ENCODE measurements at regions not wholly inside any gene's neighbourhood (a gene's known extent, or its start where the extent isn't known, plus 50 kb on each side); places are given as distances from the start of the nearest gene placed in this dataset.
A peak's percentile ranks its signal among the peaks of the same experiment; 100 is the strongest.

- H3K4me3 ChIP-seq (ENCODE audit: low read depth, low read length) = no peak overlapping the region
- H3K27ac ChIP-seq (ENCODE audit: extremely low read depth, low read depth, low read length) = no peak overlapping the region
- TF ChIP-seq OSR2 (tag by site-specific recombination; IDR thresholded peaks at IDR 0.05) = no peak
- no peak for TF ChIP-seq ZNF76 (tag by site-specific recombination; IDR thresholded peaks at IDR 0.05; ENCODE audit: borderline replicate concordance, low read depth)
- no peak for TF ChIP-seq ZNF654 (tag by site-specific recombination; IDR thresholded peaks at IDR 0.05; ENCODE audit: low read depth)
- no peak for TF ChIP-seq ZNF514 (tag by site-specific recombination; IDR thresholded peaks at IDR 0.05)
- TF ChIP-seq ZNF423 (tag by site-specific recombination; IDR thresholded peaks at IDR 0.05) = no peak
- TF ChIP-seq ZXDB (tag by site-specific recombination; IDR thresholded peaks at IDR 0.05) = no peak
- TF ChIP-seq ZNF585B (tag by site-specific recombination; IDR thresholded peaks at IDR 0.05) = no peak
- no peak for TF ChIP-seq ZNF501 (tag by site-specific recombination; IDR thresholded peaks at IDR 0.05)
- TF ChIP-seq ZNF350 (tag by site-specific recombination; IDR thresholded peaks at IDR 0.05) = no peak
- TF ChIP-seq ZEB2 (tag by site-specific recombination; IDR thresholded peaks at IDR 0.05) = no peak
- no peak for TF ChIP-seq CTCF (tag by site-specific recombination; IDR thresholded peaks at IDR 0.05)
- no peak for TF ChIP-seq SCRT1 (tag by site-specific recombination; IDR thresholded peaks at IDR 0.05; ENCODE audit: borderline replicate concordance)
- no peak for TF ChIP-seq GFI1B (tag by site-specific recombination; IDR thresholded peaks at IDR 0.05)
- no peak for TF ChIP-seq ZNF239 (tag by site-specific recombination; IDR thresholded peaks at IDR 0.05)
- TF ChIP-seq ZNF174 (tag by site-specific recombination; IDR thresholded peaks at IDR 0.05) = no peak
- no peak for TF ChIP-seq ZNF155 (tag by site-specific recombination; IDR thresholded peaks at IDR 0.05)
- peaks cover 9% of the 10 kb centered on the region for H3K4me1 ChIP-seq (ENCODE audit: control insufficient read depth, insufficient read depth, low read length)
- no peaks in the 10 kb centered on the region for H3K36me3 ChIP-seq (ENCODE audit: control insufficient read depth in 2 of 2, insufficient read depth in 1 of 2, low read length in 2 of 2)
- CTCF ChIA-PET = interaction anchor here (0.6 to 4.5 kb wide), 28 partner anchors 8 to 1037 kb away, joined by 3 to 38 read pairs (median 3); no protein-coding TSS in a partner anchor
- no peaks in the 10 kb centered on the region for H3K9me3 ChIP-seq (ENCODE audit: control insufficient read depth, insufficient read depth, low read depth, low read length)
- POLR2A ChIA-PET = interaction anchor here (1.5 kb wide), 1 partner anchor 150 kb away, joined by 11 read pairs; the partner anchor contains the start of gene ARHGAP5
Measured at GRCh38 chr14:31926652-31927347, 150.3 kb upstream of the ARHGAP5 start.

- Histone ChIP-seq H3K27ac (ENCODE audit: extremely low read depth, low read depth, low read length) (no peak overlapping the region), H3K4me3 (ENCODE audit: low read depth, low read length) (no peak overlapping the region), H3K36me3 (ENCODE audit: control insufficient read depth in 2 of 2, insufficient read depth in 1 of 2, low read length in 2 of 2) (no peaks in the 10 kb centered on the region), H3K4me1 (ENCODE audit: control insufficient read depth, insufficient read depth, low read length) (peaks cover 9% of the 10 kb centered on the region), H3K9me3 (ENCODE audit: control insufficient read depth, insufficient read depth, low read depth, low read length) (no peaks in the 10 kb centered on the region)
- CTCF ChIA-PET = interaction anchor here (0.6 to 4.5 kb wide), 14 partner anchors 10 to 840 kb away, joined by 3 to 38 read pairs (median 5); no protein-coding TSS in a partner anchor
- POLR2A ChIA-PET = interaction anchor here (1.5 kb wide), 1 partner anchor 149 kb away, joined by 11 read pairs; the partner anchor contains the start of gene ARHGAP5
- TF ChIP-seq, protein P1, sequence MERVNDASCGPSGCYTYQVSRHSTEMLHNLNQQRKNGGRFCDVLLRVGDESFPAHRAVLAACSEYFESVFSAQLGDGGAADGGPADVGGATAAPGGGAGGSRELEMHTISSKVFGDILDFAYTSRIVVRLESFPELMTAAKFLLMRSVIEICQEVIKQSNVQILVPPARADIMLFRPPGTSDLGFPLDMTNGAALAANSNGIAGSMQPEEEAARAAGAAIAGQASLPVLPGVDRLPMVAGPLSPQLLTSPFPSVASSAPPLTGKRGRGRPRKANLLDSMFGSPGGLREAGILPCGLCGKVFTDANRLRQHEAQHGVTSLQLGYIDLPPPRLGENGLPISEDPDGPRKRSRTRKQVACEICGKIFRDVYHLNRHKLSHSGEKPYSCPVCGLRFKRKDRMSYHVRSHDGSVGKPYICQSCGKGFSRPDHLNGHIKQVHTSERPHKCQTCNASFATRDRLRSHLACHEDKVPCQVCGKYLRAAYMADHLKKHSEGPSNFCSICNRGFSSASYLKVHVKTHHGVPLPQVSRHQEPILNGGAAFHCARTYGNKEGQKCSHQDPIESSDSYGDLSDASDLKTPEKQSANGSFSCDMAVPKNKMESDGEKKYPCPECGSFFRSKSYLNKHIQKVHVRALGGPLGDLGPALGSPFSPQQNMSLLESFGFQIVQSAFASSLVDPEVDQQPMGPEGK (tag by site-specific recombination; IDR thresholded peaks at IDR 0.05) = peak; percentile 33; the same call in 1 of the 2 replicates
- peak; percentile 38; the same call in 1 of the 2 replicates for TF ChIP-seq ZBTB20 (tag by site-specific recombination; IDR thresholded peaks at IDR 0.05)
- TF ChIP-seq ZNF404 (tag by site-specific recombination; IDR thresholded peaks at IDR 0.05) = no peak
- no peak for TF ChIP-seq ATF2 (tag by site-specific recombination; IDR thresholded peaks at IDR 0.05; ENCODE audit: low read depth)
- no peak for TF ChIP-seq YY2 (tag by site-specific recombination; IDR thresholded peaks at IDR 0.05)
- TF ChIP-seq ZNF140 (tag by site-specific recombination; IDR thresholded peaks at IDR 0.05) = no peak
- no peak for TF ChIP-seq ZNF211 (tag by site-specific recombination; IDR thresholded peaks at IDR 0.05; ENCODE audit: low read depth)
- TF ChIP-seq, protein P2, sequence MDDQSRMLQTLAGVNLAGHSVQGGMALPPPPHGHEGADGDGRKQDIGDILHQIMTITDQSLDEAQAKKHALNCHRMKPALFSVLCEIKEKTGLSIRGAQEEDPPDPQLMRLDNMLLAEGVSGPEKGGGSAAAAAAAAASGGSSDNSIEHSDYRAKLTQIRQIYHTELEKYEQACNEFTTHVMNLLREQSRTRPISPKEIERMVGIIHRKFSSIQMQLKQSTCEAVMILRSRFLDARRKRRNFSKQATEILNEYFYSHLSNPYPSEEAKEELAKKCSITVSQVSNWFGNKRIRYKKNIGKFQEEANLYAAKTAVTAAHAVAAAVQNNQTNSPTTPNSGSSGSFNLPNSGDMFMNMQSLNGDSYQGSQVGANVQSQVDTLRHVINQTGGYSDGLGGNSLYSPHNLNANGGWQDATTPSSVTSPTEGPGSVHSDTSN (CRISPR knock-in tag; IDR thresholded peaks at IDR 0.05) = no peak
- TF ChIP-seq, protein P3, sequence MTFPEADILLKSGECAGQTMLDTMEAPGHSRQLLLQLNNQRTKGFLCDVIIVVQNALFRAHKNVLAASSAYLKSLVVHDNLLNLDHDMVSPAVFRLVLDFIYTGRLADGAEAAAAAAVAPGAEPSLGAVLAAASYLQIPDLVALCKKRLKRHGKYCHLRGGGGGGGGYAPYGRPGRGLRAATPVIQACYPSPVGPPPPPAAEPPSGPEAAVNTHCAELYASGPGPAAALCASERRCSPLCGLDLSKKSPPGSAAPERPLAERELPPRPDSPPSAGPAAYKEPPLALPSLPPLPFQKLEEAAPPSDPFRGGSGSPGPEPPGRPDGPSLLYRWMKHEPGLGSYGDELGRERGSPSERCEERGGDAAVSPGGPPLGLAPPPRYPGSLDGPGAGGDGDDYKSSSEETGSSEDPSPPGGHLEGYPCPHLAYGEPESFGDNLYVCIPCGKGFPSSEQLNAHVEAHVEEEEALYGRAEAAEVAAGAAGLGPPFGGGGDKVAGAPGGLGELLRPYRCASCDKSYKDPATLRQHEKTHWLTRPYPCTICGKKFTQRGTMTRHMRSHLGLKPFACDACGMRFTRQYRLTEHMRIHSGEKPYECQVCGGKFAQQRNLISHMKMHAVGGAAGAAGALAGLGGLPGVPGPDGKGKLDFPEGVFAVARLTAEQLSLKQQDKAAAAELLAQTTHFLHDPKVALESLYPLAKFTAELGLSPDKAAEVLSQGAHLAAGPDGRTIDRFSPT (tag by site-specific recombination; IDR thresholded peaks at IDR 0.05) = no peak
- TF ChIP-seq ZNF558 (tag by site-specific recombination; IDR thresholded peaks at IDR 0.05) = peak; percentile 83
- no peak for TF ChIP-seq ZNF248 (tag by site-specific recombination; IDR thresholded peaks at IDR 0.05)
Measured at GRCh38 chr14:31927348-31927832, 149.7 kb upstream of the ARHGAP5 start.

All from HEK293 (cell line).